Activated T-helper 1 cell treated with anti-CD3 and anti-CD28 coated beads, Interleukin-12 subunit alpha, Interleukin-12 subunit beta, Interleukin-2, Interleukin-4 antibody, amounts not matched to agents 30 ng/mL and 10 ng/mL and 1 ng/mL, durations not matched to agents 14 hours and 24 hours and 36 hours (primary cell): ENCODE measurements at regions not wholly inside any gene's neighbourhood (a gene's known extent, or its start where the extent isn't known, plus 50 kb on each side); places are given as distances from the start of the nearest gene placed in this dataset.
"Not testable (repeated sequence)": the region's sequence is repeated elsewhere in the genome, so short reads cannot be mapped to it uniquely, and the experiment has no call there.

ENCODE experiments used
- DNase-seq: peaks from one replicate; pipeline ENCODE4 v3.0.0; 2021; ENCODE audit warnings: low spot score
- H3K27ac Mint-ChIP-seq: one replicate; pipeline ENCODE4 v1.8.0; 2021; ENCODE audit warnings: mild to moderate bottlenecking, mixed read lengths
- H3K27me3 Mint-ChIP-seq: one replicate; pipeline ENCODE4 v1.8.0; 2022; ENCODE audit warnings: mild to moderate bottlenecking, moderate library complexity, mixed read lengths; ENCODE audit not compliant: insufficient read depth
- H3K36me3 Mint-ChIP-seq: one replicate; pipeline ENCODE4 v1.8.0; 2021; ENCODE audit warnings: low read depth, mixed read lengths
- H3K4me1 Mint-ChIP-seq: one replicate; pipeline ENCODE4 v1.8.0; 2021; ENCODE audit warnings: low read depth, mixed read lengths
- H3K4me3 Mint-ChIP-seq: one replicate; pipeline ENCODE4 v1.8.0; 2021; ENCODE audit warnings: mild to moderate bottlenecking, moderate library complexity, mixed read lengths
- H3K9me3 Mint-ChIP-seq: one replicate; pipeline ENCODE4 v1.8.0; 2021; ENCODE audit warnings: mixed read lengths
- intact Hi-C: fragments of 100-400 bp; cut with micrococcal nuclease; formaldehyde crosslinking; loops from one replicate; pipeline ENCODE4 v1.15.1; 2024

DNA sequence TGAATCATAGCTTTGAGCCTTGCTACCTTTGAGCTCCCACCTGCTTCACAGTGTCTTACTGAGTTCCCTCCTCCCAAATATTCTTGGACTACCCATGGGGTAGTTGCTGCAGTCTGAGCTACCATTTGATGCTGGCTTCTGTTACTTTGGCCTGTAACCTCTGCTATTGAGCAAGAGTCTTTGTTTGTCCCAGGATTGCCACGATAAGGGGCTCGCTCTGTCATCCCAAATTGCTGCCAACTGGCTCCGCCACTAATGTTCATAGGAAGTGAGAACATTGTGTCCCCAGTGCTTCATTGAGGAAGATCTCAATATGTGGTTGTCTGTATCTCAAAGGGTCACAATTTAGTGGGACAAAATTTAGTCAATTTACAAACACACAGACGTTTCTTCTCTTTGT, 103.8 kb downstream of the TRIM43 start:
- no peak for DNase-seq
- no peaks in the 10 kb centered on the region for H3K36me3 Mint-ChIP-seq
- no peak overlapping the region for H3K4me3 Mint-ChIP-seq
- H3K4me1 Mint-ChIP-seq, result no peaks in the 10 kb centered on the region
- no peak overlapping the region for H3K27ac Mint-ChIP-seq
- intact Hi-C loops, result no loop called here
- no peaks in the 10 kb centered on the region for H3K9me3 Mint-ChIP-seq
- peaks cover 8% of the 10 kb centered on the region for H3K27me3 Mint-ChIP-seq

DNA sequence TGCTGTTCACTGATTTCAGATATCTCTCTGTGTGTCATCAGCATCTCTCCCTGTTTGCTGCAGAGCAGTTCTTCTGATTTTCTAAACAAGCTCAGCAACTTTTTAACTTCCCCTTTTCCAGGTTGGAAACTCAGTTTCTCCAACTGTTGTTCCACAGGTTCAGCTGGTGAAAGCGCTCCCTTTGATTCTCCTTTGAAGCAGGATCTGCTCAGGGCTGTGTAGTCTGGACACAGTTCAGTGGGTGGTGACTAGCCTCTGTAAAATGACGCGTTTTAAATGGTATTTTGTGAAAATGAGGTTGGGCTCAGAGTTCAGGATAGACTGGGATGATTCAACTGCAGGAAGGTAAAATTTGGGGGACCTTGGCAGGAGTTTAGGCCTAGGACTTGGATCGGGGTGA, 106.3 kb downstream of the TRIM43 start:
- H3K36me3 Mint-ChIP-seq, result no peaks in the 10 kb centered on the region
- H3K27me3 Mint-ChIP-seq, result peaks cover 14% of the 10 kb centered on the region
- no peak overlapping the region for H3K27ac Mint-ChIP-seq
- H3K4me1 Mint-ChIP-seq, result no peaks in the 10 kb centered on the region
- intact Hi-C loops, result no loop called here
- DNase-seq, result no peak
- no peaks in the 10 kb centered on the region for H3K9me3 Mint-ChIP-seq
- no peak overlapping the region for H3K4me3 Mint-ChIP-seq

DNA sequence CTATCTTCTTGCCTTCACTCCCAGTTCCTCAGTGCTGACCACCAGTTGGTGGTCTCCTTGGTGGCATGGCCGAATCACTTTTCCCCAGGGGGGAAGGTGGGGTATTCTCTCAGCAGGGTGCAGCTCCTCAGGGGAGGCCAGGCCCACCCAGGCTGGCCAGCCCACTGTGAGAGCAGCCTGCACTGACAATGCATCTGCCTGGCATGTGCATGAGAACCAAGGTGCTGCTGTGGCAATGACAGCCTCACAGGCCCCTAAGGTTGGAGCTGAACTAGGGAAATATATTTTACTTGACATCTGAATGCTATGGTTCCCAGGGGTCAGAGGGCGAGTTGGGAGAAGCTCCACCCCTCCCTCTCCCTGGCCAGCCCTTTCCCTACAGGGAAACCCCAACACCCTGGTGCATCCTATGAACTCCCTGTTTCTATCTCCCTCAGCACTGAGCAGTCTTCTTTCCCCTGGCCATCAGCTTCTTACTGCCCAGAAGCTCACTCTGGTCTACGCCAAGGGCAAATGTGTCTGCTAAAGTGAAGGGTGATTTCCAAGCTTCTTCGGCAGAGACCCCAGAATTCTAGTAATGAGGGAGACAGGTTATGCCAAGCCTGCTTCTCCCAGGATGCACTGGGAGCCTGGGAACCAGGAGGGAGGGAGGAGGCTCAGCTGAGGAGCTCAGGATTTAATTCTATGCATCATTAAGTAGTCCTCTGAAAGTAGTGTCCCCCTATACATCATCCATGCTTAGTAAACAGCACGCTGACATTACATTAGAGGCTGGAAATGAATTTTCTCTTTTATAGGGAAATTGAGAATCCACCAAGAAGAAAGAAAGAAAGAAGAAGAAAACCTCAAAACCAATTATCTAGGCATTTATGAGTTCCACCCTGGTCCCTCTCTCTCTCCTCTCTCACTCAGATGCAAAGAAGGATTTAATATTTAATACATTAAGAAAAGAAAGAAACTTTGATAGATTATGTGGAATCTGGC, 107.7 kb downstream of the TRIM43 start:
- not testable (repeated sequence) for H3K27ac Mint-ChIP-seq

DNA sequence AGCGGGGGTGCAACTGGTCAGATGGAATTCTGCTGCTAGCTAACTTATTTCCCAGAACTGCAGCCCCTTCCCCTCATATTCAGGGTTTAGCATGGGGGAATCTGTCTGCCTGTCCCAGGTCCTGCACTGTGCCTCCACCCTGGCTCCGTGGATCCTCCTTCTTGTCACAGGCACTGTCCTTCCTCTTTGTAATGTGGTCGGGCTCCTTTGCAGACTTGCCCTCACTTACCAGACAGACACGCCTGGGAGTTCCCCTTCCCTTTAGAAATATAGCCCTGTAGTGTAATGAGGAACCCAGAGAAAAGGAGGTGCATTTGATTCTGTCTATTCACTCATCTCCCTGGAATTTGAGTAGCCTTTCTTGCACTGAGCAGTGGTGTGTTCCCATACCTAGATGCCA, 108.7 kb downstream of the TRIM43 start:
- no peak overlapping the region for H3K4me3 Mint-ChIP-seq
- intact Hi-C loops, result no loop called here
- H3K36me3 Mint-ChIP-seq, result no peaks in the 10 kb centered on the region
- DNase-seq, result no peak
- no peaks in the 10 kb centered on the region for H3K9me3 Mint-ChIP-seq
- H3K27me3 Mint-ChIP-seq, result peaks cover 21% of the 10 kb centered on the region
- no peaks in the 10 kb centered on the region for H3K4me1 Mint-ChIP-seq
- no peak overlapping the region for H3K27ac Mint-ChIP-seq

More for the DNA sequence above, 107.7 kb downstream of the TRIM43 start:
- intact Hi-C loops, H3K36me3 Mint-ChIP-seq, H3K4me1 Mint-ChIP-seq, H3K4me3 Mint-ChIP-seq, H3K9me3 Mint-ChIP-seq, DNase-seq: not testable (repeated sequence)
- peaks cover 21% of the 10 kb centered on the region for H3K27me3 Mint-ChIP-seq

DNA sequence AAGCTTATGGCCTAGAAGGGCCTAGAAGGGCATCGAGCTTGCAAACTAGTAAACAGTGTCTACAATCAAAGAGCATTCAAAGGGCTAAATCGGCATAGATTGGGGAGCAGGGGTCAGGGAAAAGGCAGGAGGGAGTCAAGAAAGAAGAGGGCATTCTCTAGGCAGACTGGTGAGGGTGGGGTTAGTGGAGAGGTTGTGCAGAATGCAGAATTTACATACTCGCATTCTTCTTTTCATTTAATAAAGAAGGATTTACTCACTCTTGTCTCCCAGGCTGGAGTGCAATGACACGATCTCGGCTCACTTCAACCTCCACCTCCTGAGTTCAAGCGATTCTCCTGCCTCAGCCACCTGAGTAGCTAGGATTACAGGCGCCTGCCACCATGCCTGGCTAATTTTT, 110.7 kb downstream of the TRIM43 start:
- DNase-seq, result no peak
- Mint-ChIP-seq H3K9me3 (no peaks in the 10 kb centered on the region), H3K4me1 (no peaks in the 10 kb centered on the region), H3K27ac (no peak overlapping the region), H3K36me3 (no peaks in the 10 kb centered on the region), H3K4me3 (no peak overlapping the region), H3K27me3 (peaks cover 18% of the 10 kb centered on the region)
- intact Hi-C loops, result no loop called here

DNA sequence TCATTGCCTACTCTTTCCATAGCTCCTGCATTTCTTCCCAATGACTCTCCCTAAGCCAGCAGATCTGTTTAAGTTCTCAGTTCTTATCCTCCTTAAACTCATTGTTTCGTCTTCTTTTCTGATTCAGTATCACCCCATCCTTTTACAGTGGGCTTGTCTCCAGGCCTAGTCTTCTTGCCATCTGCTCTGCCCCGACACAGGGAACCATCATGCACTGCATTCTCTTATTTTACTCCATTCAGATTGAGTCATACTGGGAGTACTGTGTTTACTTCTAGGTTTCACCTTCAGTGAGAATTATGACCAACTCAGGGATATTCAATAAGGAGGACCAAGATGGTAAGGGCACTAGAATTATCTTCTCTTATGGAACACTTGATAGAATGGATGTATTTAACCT, 115.4 kb downstream of the TRIM43 start:
- not testable (repeated sequence) for H3K9me3 Mint-ChIP-seq

DNA sequence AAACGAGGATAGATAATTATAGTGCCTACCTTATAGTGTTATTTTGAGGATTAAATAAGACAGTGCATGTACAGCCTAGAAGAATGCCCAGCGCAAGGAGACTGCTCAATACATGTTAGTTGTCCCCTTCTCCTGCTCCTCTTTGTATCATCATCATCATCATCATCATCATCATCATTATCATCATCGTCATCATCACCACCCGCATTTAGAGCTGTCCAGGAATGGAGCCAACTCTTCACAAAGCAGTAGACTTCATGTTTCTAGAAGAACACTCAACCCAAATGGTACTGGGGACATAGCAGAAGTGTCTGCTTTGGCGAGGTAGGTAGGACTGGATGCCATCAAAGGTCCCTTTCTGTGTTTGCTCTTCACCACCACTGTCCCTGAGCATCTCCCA, 116.0 kb downstream of the TRIM43 start:
- intact Hi-C loops, result no loop called here
- Mint-ChIP-seq H3K36me3 (no peaks in the 10 kb centered on the region), H3K9me3 (no peaks in the 10 kb centered on the region), H3K27me3 (peaks cover 14% of the 10 kb centered on the region), H3K4me1 (no peaks in the 10 kb centered on the region), H3K27ac (no peak overlapping the region), H3K4me3 (no peak overlapping the region)
- no peak for DNase-seq

More for the DNA sequence above, 115.4 kb downstream of the TRIM43 start:
- H3K36me3 Mint-ChIP-seq, intact Hi-C loops, H3K4me3 Mint-ChIP-seq, DNase-seq, H3K4me1 Mint-ChIP-seq, H3K27ac Mint-ChIP-seq: not testable (repeated sequence)
- H3K27me3 Mint-ChIP-seq, result peaks cover 16% of the 10 kb centered on the region

DNA sequence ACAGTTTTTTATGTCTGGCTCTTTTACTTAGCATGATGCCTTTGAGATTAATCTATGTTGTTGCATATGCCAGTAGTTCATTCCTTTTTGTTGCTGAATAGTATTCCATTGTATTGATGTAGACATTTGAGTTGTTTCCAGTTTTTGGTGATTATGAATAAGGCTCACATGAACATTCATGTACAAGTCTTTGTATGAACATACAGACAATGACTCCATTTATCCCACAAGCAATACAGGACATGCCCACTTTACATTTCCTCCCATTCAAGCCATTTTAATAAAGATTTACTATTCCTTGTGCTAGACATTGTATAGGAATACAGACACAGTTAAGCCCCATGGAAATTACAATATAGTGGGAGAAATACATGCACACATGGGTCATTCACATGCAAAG, 118.0 kb downstream of the TRIM43 start:
- Mint-ChIP-seq H3K4me3 (no peak overlapping the region), H3K4me1 (no peaks in the 10 kb centered on the region), H3K36me3 (no peaks in the 10 kb centered on the region), H3K27me3 (peaks cover 6% of the 10 kb centered on the region), H3K27ac (no peak overlapping the region), H3K9me3 (no peaks in the 10 kb centered on the region)
- DNase-seq, result no peak
- intact Hi-C loops, result no loop called here

DNA sequence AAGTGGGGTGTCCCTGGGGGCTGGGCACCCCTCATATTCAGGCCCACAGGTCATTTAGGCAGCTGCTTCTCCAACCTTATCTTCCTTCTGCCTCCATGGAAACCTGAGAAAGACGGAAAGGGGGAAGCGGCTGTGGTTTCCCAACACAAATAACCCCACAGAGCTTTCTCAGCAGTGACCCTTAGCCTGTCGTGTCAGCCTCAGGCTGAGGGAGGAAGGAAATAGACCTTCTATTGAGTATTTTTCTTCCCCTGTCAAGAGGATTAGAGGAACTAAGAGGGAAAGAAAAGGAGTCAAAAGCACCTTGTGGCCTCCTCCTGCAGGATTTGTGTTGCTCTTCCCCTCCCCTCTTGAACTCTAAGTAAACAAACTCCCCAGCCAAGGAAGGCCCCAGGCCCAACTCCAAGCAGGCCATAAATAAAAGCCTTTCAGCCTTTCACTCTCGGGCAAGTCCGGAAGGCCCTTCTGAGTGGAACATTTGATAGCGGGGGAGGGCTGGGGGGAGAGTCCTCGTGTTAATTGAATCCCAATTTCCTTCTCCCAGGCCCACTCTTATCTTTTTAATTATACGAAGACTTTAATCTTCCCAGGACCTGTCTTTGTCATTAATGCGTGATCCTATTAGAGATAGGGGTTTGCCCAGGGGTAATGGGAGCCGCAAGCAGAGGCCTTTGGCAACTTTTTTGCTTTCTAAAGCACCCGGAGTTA, 121.8 kb downstream of the TRIM43 start:
- H3K27me3 Mint-ChIP-seq, intact Hi-C loops, H3K4me3 Mint-ChIP-seq, DNase-seq, H3K9me3 Mint-ChIP-seq, H3K4me1 Mint-ChIP-seq, H3K36me3 Mint-ChIP-seq, H3K27ac Mint-ChIP-seq: not testable (repeated sequence)

DNA sequence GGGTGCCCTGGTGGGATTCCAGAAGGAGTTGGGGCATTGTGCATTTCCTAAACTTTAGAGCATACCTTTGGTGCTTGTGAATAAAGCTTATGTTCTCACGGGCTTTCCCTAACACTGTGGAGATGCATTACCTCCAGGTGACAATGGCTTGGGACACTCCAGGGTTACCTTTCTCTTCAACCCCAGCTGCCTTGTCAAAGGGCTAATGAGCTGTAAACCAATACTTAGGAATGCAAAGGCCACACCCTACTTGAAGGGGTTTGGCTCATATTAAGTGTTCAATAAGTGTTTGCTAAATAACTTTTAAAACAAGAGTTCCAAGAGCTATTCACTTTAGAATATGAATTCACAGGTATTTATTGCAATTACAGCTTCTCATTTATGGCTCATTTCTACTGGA, 122.6 kb downstream of the TRIM43 start:
- H3K4me1 Mint-ChIP-seq, result not testable (repeated sequence)

DNA sequence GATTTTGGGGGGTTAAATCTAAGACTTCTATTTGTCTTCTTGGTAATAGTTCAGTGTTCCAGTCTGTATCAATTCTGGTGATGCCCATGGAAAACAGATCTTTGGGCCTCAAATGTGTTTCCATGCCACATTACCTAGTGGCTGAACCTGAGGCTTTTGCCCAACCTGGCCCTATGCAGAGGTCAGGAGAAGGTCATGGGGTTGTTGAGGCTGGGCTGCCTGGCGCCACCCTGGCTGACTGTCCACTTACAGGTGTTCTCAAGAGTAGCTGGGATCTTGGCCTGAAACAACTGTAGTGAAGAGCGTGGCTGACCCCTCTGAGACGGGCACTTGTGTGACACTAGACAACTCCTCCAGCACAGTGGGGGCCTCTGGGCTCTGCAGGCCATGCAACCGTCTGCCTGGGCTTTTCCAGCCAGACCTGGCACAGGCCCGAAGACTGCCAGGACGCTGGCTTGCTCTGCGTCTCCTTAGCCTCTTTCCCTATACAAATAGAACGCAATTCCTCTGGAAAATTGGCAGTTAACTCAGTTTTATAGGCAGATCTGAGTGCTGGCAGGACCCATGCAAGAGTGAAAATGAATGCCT, 127.8 kb downstream of the TRIM43 start:
- DNase-seq, result no peak
- Mint-ChIP-seq H3K4me1 (no peaks in the 10 kb centered on the region), H3K36me3 (no peaks in the 10 kb centered on the region), H3K9me3 (no peaks in the 10 kb centered on the region), H3K27ac (no peak overlapping the region), H3K4me3 (no peak overlapping the region), H3K27me3 (peaks cover 2% of the 10 kb centered on the region)
- intact Hi-C loops, result no loop called here

More for the DNA sequence above, 122.6 kb downstream of the TRIM43 start:
- H3K9me3 Mint-ChIP-seq, H3K36me3 Mint-ChIP-seq, DNase-seq, H3K27ac Mint-ChIP-seq, H3K27me3 Mint-ChIP-seq, H3K4me3 Mint-ChIP-seq, intact Hi-C loops: not testable (repeated sequence)

DNA sequence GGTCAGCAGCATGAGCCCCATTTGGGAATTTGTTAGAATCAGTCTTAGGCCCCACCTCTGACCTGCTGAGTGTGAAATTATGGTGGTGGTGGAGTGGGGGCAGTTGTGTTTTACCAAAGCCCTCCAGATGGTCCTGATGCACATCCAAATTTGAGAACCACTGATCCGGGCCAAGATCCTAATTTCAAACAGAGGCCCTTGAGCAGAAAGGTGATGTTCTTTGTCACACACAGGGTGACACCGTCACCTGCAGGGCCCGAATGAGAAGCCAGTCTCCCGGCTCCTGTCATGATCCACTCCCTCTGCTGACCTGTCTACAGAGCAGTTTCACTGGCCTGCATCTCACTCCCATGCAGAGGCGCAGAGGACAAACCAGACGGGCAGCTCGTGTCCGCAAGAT, 129.9 kb downstream of the TRIM43 start:
- DNase-seq, result no peak
- intact Hi-C loops, result no loop called here
- H3K36me3 Mint-ChIP-seq, result no peaks in the 10 kb centered on the region
- no peak overlapping the region for H3K27ac Mint-ChIP-seq
- H3K4me3 Mint-ChIP-seq, result no peak overlapping the region
- H3K4me1 Mint-ChIP-seq, result no peaks in the 10 kb centered on the region
- no peaks in the 10 kb centered on the region for H3K9me3 Mint-ChIP-seq
- H3K27me3 Mint-ChIP-seq, result peaks cover 7% of the 10 kb centered on the region

DNA sequence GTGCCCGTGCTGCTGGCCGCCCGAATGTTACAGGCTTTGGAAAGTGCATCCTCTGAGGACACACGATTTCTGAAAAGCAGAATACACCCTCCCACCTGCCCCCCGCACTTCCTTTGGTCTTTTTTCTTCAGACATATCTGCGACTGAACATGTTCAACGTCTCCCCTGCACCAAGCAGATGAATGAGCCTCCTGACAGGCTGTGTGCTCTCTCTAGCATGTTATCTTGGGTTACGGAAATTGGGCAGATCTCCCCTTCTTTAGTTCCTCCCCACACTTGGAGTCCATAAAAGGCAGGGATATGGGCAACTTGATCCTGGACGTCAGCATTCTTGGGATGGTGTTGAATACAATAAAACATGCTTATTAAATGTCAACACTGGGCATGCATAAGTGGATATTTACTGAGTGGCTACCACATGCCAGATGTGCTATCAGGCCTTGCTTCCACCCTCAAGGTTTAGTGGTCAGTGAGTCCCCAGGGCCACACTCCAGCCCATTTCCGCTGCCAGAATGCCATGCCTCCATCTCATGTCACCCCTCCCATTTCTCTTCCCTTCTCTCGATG, 130.4 kb downstream of the TRIM43 start:
- H3K9me3 Mint-ChIP-seq, result no peaks in the 10 kb centered on the region
- peaks cover 7% of the 10 kb centered on the region for H3K27me3 Mint-ChIP-seq
- intact Hi-C loops, result no loop called here
- H3K4me3 Mint-ChIP-seq, result no peak overlapping the region
- no peak overlapping the region for H3K27ac Mint-ChIP-seq
- H3K36me3 Mint-ChIP-seq, result no peaks in the 10 kb centered on the region
- DNase-seq, result no peak
- no peaks in the 10 kb centered on the region for H3K4me1 Mint-ChIP-seq
